Testis (tissue), 2 donors: ENCODE measurements at regions not wholly inside any gene's neighbourhood (a gene's known extent, or its start where the extent isn't known, plus 50 kb on each side); places are given as distances from the start of the nearest gene placed in this dataset.

Experiments
- DNase-seq: peaks from one replicate; pipeline ENCODE4 v3.0.0-alpha.2; 2019
- H3K27ac ChIP-seq, 2 donors: fragments of 200-600 bp; sonication (generic); one replicate each; pipeline ENCODE4 v1.5.1; 2019
- H3K27me3 ChIP-seq: fragments of 200-600 bp; sonication (generic); one replicate; pipeline ENCODE4 v1.5.1; 2019
- H3K36me3 ChIP-seq: fragments of 200-600 bp; sonication (generic); one replicate; pipeline ENCODE4 v1.5.1; 2017; ENCODE audit warnings: low read depth; ENCODE audit errors: missing control alignments
- H3K4me1 ChIP-seq: fragments of 200-600 bp; sonication (generic); one replicate; pipeline ENCODE4 v1.5.1; 2019
- H3K4me3 ChIP-seq, 2 donors: fragments of 200-600 bp; sonication (generic); one replicate each; pipeline ENCODE4 v1.5.1; 2017 to 2019
- H3K9me3 ChIP-seq: fragments of 200-600 bp; sonication (generic); one replicate; pipeline ENCODE4 v1.5.1; 2017
- CTCF ChIP-seq, 3 experiments: fragments of 450-650 bp in 2 of 3; fragments of 200-600 bp in 1 of 3; sonication (generic) in 1 of 3; IDR thresholded peaks; one replicate each; pipeline ENCODE4 v1.5.1; 2016 to 2019; ENCODE audit warnings: antibody characterized with exemption in 3 of 3, mild to moderate bottlenecking in 2 of 3, moderate library complexity in 1 of 3
- POLR2A ChIP-seq: fragments of 450-650 bp; IDR thresholded peaks from one replicate; pipeline ENCODE4 v1.6.1; 2017; ENCODE audit warnings: antibody characterized with exemption, mild to moderate bottlenecking, moderate library complexity
- WGBS, 2 donors: methylation state at CpG; one replicate each; pipeline ENCODE4 v1.1.5; 2018; 5-methylcytosine and 5-hydroxymethylcytosine counted together
- intact Hi-C: fragments of 100-400 bp; cut with DNase I; formaldehyde crosslinking; loops from one replicate; pipeline ENCODE4 v1.15.1; 2023; ENCODE audit warnings: low total_unique reads

- no peak for TF ChIP-seq POLR2A
- no peak for TF ChIP-seq CTCF (IDR thresholded peaks at IDR 0.05)
- intact Hi-C loops, result no loop called here
- 87 to 93% methylated on average over 2 of the region's 2 CpGs for whole genome bisulfite sequencing, 2 donors
- Histone ChIP-seq H3K9me3 (no peaks in the 10 kb centered on the region), H3K36me3 (no peaks in the 10 kb centered on the region), H3K4me1 (no peaks in the 10 kb centered on the region), H3K27me3 (no peaks in the 10 kb centered on the region), H3K4me3 (no peak overlapping the region), H3K27ac (no peak overlapping the region)
- no peak for DNase-seq
Observed at GRCh38 chr5:75940418-75940817, 142.8 kb upstream of the SV2C start.

- H3K36me3 ChIP-seq, result no peaks in the 10 kb centered on the region
Observed at GRCh38 chr5:75935572-75935971, 147.6 kb upstream of the SV2C start.

GRCh38 chr5:75933489-75933888 lies 149.7 kb upstream of the SV2C start:
- Histone ChIP-seq H3K27ac (no peak overlapping the region), H3K36me3 (no peaks in the 10 kb centered on the region), H3K4me3 (no peak overlapping the region), H3K9me3 (no peaks in the 10 kb centered on the region), H3K4me1 (no peaks in the 10 kb centered on the region), H3K27me3 (no peaks in the 10 kb centered on the region)
- TF ChIP-seq POLR2A (no peak), CTCF (IDR thresholded peaks at IDR 0.05) (no peak)
- 55 to 59% methylated on average over 3 of the region's 3 CpGs for WGBS, 2 donors
- no peak for DNase-seq
- intact Hi-C loops, result no loop called here

More at GRCh38 chr5:75935572-75935971, 147.6 kb upstream of the SV2C start:
- DNase-seq, result no peak
- Histone ChIP-seq H3K27me3 (no peaks in the 10 kb centered on the region), H3K9me3 (no peaks in the 10 kb centered on the region), H3K27ac (no peak overlapping the region), H3K4me3 (no peak overlapping the region), H3K4me1 (no peaks in the 10 kb centered on the region)
- WGBS, 2 donors, result 76 to 94% methylated on average over 4 of the region's 4 CpGs
- intact Hi-C loops, result no loop called here
- TF ChIP-seq POLR2A, result no peak

- Histone ChIP-seq H3K4me1 (no peaks in the 10 kb centered on the region), H3K27ac (no peak overlapping the region), H3K9me3 (no peaks in the 10 kb centered on the region), H3K4me3 (no peak overlapping the region), H3K36me3 (no peaks in the 10 kb centered on the region), H3K27me3 (no peaks in the 10 kb centered on the region)
- TF ChIP-seq CTCF (IDR thresholded peaks at IDR 0.05) (no peak), POLR2A (no peak)
- no peak for DNase-seq
- intact Hi-C loops, result no loop called here
- WGBS, 2 donors, result 61 to 80% methylated on average over 2 of the region's 2 CpGs
Observed at GRCh38 chr5:75931175-75931574, 152.0 kb upstream of the SV2C start.

GRCh38 chr5:75928992-75929391 lies 154.2 kb upstream of the SV2C start:
- Histone ChIP-seq H3K27ac (no peak overlapping the region), H3K27me3 (no peaks in the 10 kb centered on the region), H3K9me3 (no peaks in the 10 kb centered on the region), H3K4me3 (no peak overlapping the region), H3K36me3 (no peaks in the 10 kb centered on the region), H3K4me1 (no peaks in the 10 kb centered on the region)
- WGBS, 2 donors, result 67 to 95% methylated on average over 1 of the region's 1 CpG
- DNase-seq, result no peak
- intact Hi-C loops, result no loop called here
- TF ChIP-seq CTCF (IDR thresholded peaks at IDR 0.05), result no peak
- no peak for TF ChIP-seq POLR2A
